GM12878 (cell line): ENCODE measurements at regions not wholly inside any gene's neighbourhood (a gene's known extent, or its start where the extent isn't known, plus 50 kb on each side); places are given as distances from the start of the nearest gene placed in this dataset.

Experiments used
- ATAC-seq: fragments of 200-7000 bp; cut with Tn5 transposase; 3 replicates; pipeline ENCODE4 v1.9.1; 2020; ENCODE audit warnings: mild to moderate bottlenecking, moderate library complexity
- BruUV-seq: library from RNA; stranded (reverse); fragments of 400-500 nt; replicated peaks from 2 replicates; lab custom pipeline; 2021; lab: Mats Ljungman, UMichigan
- CTCF ChIA-PET: fragments of 300-600 bp; sonication (Branson Sonifier 250); formaldehyde crosslinking; extraction: SDS; loops from one replicate; lab custom pipeline; 2021; ENCODE audit warnings: inconsistent platforms; lab: Yijun Ruan, JAX
- POLR2A ChIA-PET: fragments of 350-600 bp; formaldehyde crosslinking; extraction: SDS; loops from one replicate; lab custom pipeline; 2021; ENCODE audit warnings: inconsistent platforms; lab: Charles Lee
- RAD21 ChIA-PET: fragments of 300-600 bp; sonication (Branson Sonifier 250); formaldehyde crosslinking; loops from one replicate; lab custom pipeline; 2023; ENCODE audit warnings: antibody characterized with exemption; ENCODE audit not compliant: unreplicated experiment; lab: Charles Lee
- SMC1A ChIA-PET: fragments of 300-600 bp; sonication (Branson Sonifier 250); formaldehyde crosslinking; loops from one replicate; lab custom pipeline; 2023; ENCODE audit not compliant: unreplicated experiment, uncharacterized antibody; lab: Charles Lee
- DNase-seq: peaks from one replicate; pipeline ENCODE4 v3.0.0-alpha.2; 2011; ENCODE audit warnings: low read depth, low spot score
- FAIRE-seq: peaks from 3 replicates; lab custom pipeline; 2011; peaks lifted over from hg19 to GRCh38; lab: Jason Lieb, UNC
- H2AFZ ChIP-seq: 2 replicates; pipeline ENCODE4 v1.6.0; 2011; ENCODE audit warnings: low read depth, low read length, control low read depth; ENCODE audit not compliant: control insufficient read depth
- H3K27ac ChIP-seq: 2 replicates; pipeline ENCODE4 v1.5.1; 2011; ENCODE audit warnings: control low read depth; ENCODE audit not compliant: control insufficient read depth, insufficient read depth
- H3K27me3 ChIP-seq, 2 experiments: replicated peaks in 1 of 2; 2 replicates each; pipeline versions ENCODE4 v1.6.0 to v1.6.1; 2011; ENCODE audit warnings: low read length in 1 of 2; ENCODE audit not compliant: control insufficient read depth in 2 of 2, insufficient read depth in 2 of 2
- H3K36me3 ChIP-seq, 2 experiments: 2 replicates each; pipeline ENCODE4 v1.5.1; 2011; ENCODE audit warnings: low read length in 1 of 2; ENCODE audit not compliant: control insufficient read depth in 2 of 2, insufficient read depth in 2 of 2
- H3K4me1 ChIP-seq: 2 replicates; pipeline ENCODE4 v1.6.1; 2011; ENCODE audit warnings: mild to moderate bottlenecking, low read length, moderate library complexity, mixed read lengths; ENCODE audit not compliant: control insufficient read depth, insufficient read depth
- H3K4me2 ChIP-seq: 2 replicates; pipeline ENCODE4 v1.6.0; 2011; ENCODE audit warnings: control low read depth; ENCODE audit not compliant: control insufficient read depth, insufficient read depth
- H3K4me3 ChIP-seq: fragments of 200-600 bp; sonication (generic); 2 replicates; pipeline ENCODE4 v1.5.1; 2016
- H3K79me2 ChIP-seq: 2 replicates; pipeline ENCODE4 v1.6.0; 2011; ENCODE audit warnings: low read length; ENCODE audit not compliant: control insufficient read depth, insufficient read depth
- H3K9ac ChIP-seq: 2 replicates; pipeline ENCODE4 v1.8.0; 2011; ENCODE audit warnings: low read length, control low read depth, mixed read lengths; ENCODE audit not compliant: control insufficient read depth, insufficient read depth
- H3K9me3 ChIP-seq: replicated peaks from 3 replicates; pipeline ENCODE4 v1.5.1; 2011; ENCODE audit warnings: mild to moderate bottlenecking, low read length; ENCODE audit not compliant: control insufficient read depth, insufficient read depth
- H4K20me1 ChIP-seq: 2 replicates; pipeline ENCODE4 v1.6.0; 2011; ENCODE audit not compliant: control insufficient read depth, insufficient read depth
- BCL11A ChIP-seq: IDR thresholded peaks from 2 replicates; pipeline ENCODE4 v1.6.1; 2011; ENCODE audit warnings: low read depth, low read length
- CHD2 ChIP-seq: IDR thresholded peaks from 2 replicates; pipeline ENCODE4 v1.6.1; 2011; ENCODE audit warnings: low read depth, low read length, improper control_type of control experiment, borderline replicate concordance
- E2F4 ChIP-seq: IDR thresholded peaks from 2 replicates; pipeline ENCODE4 v1.6.1; 2012; ENCODE audit warnings: low read depth, low read length, improper control_type of control experiment
- FOXK2 ChIP-seq: fragments of 450-650 bp; IDR thresholded peaks from 2 replicates; pipeline ENCODE4 v1.6.1; 2017; ENCODE audit warnings: mild to moderate bottlenecking, moderate library complexity
- IKZF2 ChIP-seq, 2 experiments: fragments of 450-650 bp; IDR thresholded peaks; 2 replicates each; pipeline ENCODE4 v1.6.1; 2017; ENCODE audit warnings: mild to moderate bottlenecking in 2 of 2, moderate library complexity in 2 of 2
- MXI1 ChIP-seq: fragments of 150-350 bp; IDR thresholded peaks from 2 replicates; pipeline ENCODE4 v1.6.1; 2011; ENCODE audit warnings: low read depth, mild to moderate bottlenecking, inconsistent platforms, low read length, improper control_type of control experiment
- PKNOX1 ChIP-seq: fragments of 450-650 bp; IDR thresholded peaks from 2 replicates; pipeline ENCODE4 v1.6.1; 2016; ENCODE audit warnings: mild to moderate bottlenecking
- SP1 ChIP-seq: IDR thresholded peaks from one replicate; pipeline ENCODE4 v1.6.1; 2011; ENCODE audit warnings: low read depth, low read length
- WGBS: methylation state at CpG from one replicate; pipeline ENCODE4 v1.1.6; 2016; ENCODE audit warnings: low lambda C conversion rate; ENCODE audit not compliant: insufficient replicate concordance, insufficient coverage; ENCODE audit errors: missing lambda C conversion rate; 5-methylcytosine and 5-hydroxymethylcytosine counted together
- in situ Hi-C: fragments of 300-500 bp; cut with MboI; formaldehyde crosslinking; loops from 9 replicates; pipeline ENCODE4 v1.14.3; 2018; ENCODE audit warnings: mixed read lengths
- intact Hi-C: fragments of 100-400 bp; cut with micrococcal nuclease; formaldehyde crosslinking; loops from one replicate; pipeline ENCODE4 v1.14.2; 2022; ENCODE audit not compliant: unreplicated experiment

- Histone ChIP-seq H3K4me3 (no peak overlapping the region), H3K79me2 (no peaks in the 10 kb centered on the region), H3K27ac (no peak overlapping the region), H3K4me1 (no peaks in the 10 kb centered on the region), H3K4me2 (no peak overlapping the region), H3K36me3 (no peaks in the 10 kb centered on the region), H4K20me1 (no peaks in the 10 kb centered on the region)
- FAIRE-seq: no peak
- SMC1A ChIA-PET: interaction anchor here (0.8 kb wide), 1 partner anchor 10 kb away, joined by 3 read pairs; no protein-coding TSS in a partner anchor
- in situ Hi-C loops (no loop called here), intact Hi-C loops (no loop called here)
- no TSS peak for BruUV-seq
- DNase-seq: no peak
- TF ChIP-seq IKZF2 (IDR thresholded peaks at IDR 0.05): no peak
- no peak for TF ChIP-seq SP1
- TF ChIP-seq FOXK2: no peak
- no peak for TF ChIP-seq MXI1
- TF ChIP-seq PKNOX1: no peak
- TF ChIP-seq, all 136 proteins: peak for 0
- H2AFZ ChIP-seq: no peak overlapping the region
- no peak for ATAC-seq
- ChIA-PET POLR2A (no interaction called here), CTCF (no interaction called here), RAD21 (no interaction called here)
- H3K9me3 ChIP-seq: no peaks in the 10 kb centered on the region
- no peaks in the 10 kb centered on the region for H3K27me3 ChIP-seq
- H3K9ac ChIP-seq: no peak overlapping the region
- 37% methylated on average over 3 of the region's 3 CpGs for WGBS
Measured at GRCh38 chr10:107626862-107627261, 462.4 kb upstream of the SORCS1 start.

- no peak for ATAC-seq
- Histone ChIP-seq H3K36me3 (no peaks in the 10 kb centered on the region), H3K4me2 (no peak overlapping the region), H4K20me1 (no peaks in the 10 kb centered on the region), H2AFZ (no peak overlapping the region), H3K9ac (no peak overlapping the region), H3K27ac (no peak overlapping the region), H3K79me2 (no peaks in the 10 kb centered on the region), H3K9me3 (no peaks in the 10 kb centered on the region), H3K27me3 (no peaks in the 10 kb centered on the region), H3K4me3 (no peak overlapping the region), H3K4me1 (no peaks in the 10 kb centered on the region)
- ChIA-PET CTCF (no interaction called here), RAD21 (no interaction called here), POLR2A (no interaction called here), SMC1A (no interaction called here)
- DNase-seq: no peak
- TF ChIP-seq E2F4 (no peak), PKNOX1 (0 out of 2 replicates have a peak, but pooled peaks have one; percentile 10), CHD2 (no peak), BCL11A (no peak)
- WGBS: 31% methylated on average over 3 of the region's 3 CpGs
- intact Hi-C loops: no loop called here
- in situ Hi-C loops: no loop called here
- no peak for FAIRE-seq
- no TSS peak for BruUV-seq
Measured at GRCh38 chr10:107623292-107623691, 458.8 kb upstream of the SORCS1 start.
